IPS-NIHi7 (cell line): ENCODE measurements at regions not wholly inside any gene's neighbourhood (a gene's known extent, or its start where the extent isn't known, plus 50 kb on each side); places are given as distances from the start of the nearest gene placed in this dataset.
"Not testable (repeated sequence)": the region's sequence is repeated elsewhere in the genome, so short reads cannot be mapped to it uniquely, and the experiment has no call there.

Source experiments
- DNase-seq: peaks from one replicate; pipeline ENCODE4 v3.0.0; 2012; ENCODE audit warnings: mixed read lengths; ENCODE audit errors: extremely low spot score

GRCh38 chr3:124315215-124316033 lies 323.5 kb upstream of the ROPN1 start:
- no peak for DNase-seq

GRCh38 chr3:124316034-124316287 lies 324.0 kb upstream of the ROPN1 start:
- DNase-seq: no peak

GRCh38 chr3:124318014-124318413 lies 326.1 kb upstream of the ROPN1 start:
- DNase-seq: no peak

GRCh38 chr3:124318656-124319055 lies 326.7 kb upstream of the ROPN1 start:
- no peak for DNase-seq

GRCh38 chr3:124320976-124321375 lies 329.1 kb upstream of the ROPN1 start:
- DNase-seq: no peak

- no peak for DNase-seq
Measured at GRCh38 chr3:124322309-124322880, 330.5 kb upstream of the ROPN1 start.

GRCh38 chr3:124322966-124323365 lies 331.0 kb upstream of the ROPN1 start:
- DNase-seq: no peak

GRCh38 chr3:124325248-124325647 lies 333.3 kb upstream of the ROPN1 start:
- no peak for DNase-seq

GRCh38 chr3:124329723-124330122 lies 337.8 kb upstream of the ROPN1 start:
- DNase-seq: no peak

- DNase-seq: no peak
Measured at GRCh38 chr3:124333931-124334640, 342.2 kb upstream of the ROPN1 start.

GRCh38 chr3:124336067-124336656 lies 344.2 kb upstream of the ROPN1 start:
- no peak for DNase-seq

- no peak for DNase-seq
Measured at GRCh38 chr3:124345845-124346244, 353.9 kb upstream of the ROPN1 start.

GRCh38 chr3:124346487-124346886 lies 354.6 kb upstream of the ROPN1 start:
- no peak for DNase-seq

- no peak for DNase-seq
Measured at GRCh38 chr3:124347418-124347817, 355.5 kb upstream of the ROPN1 start.

GRCh38 chr3:124348555-124348954 lies 356.6 kb upstream of the ROPN1 start:
- not testable (repeated sequence) for DNase-seq

- peak; percentile 85 for DNase-seq
Measured at GRCh38 chr3:124351430-124352148, 359.7 kb upstream of the ROPN1 start.

- no peak for DNase-seq
Measured at GRCh38 chr3:124352149-124352539, 360.2 kb upstream of the ROPN1 start.

GRCh38 chr3:124353691-124354090 lies 361.8 kb upstream of the ROPN1 start:
- no peak for DNase-seq

- no peak for DNase-seq
Measured at GRCh38 chr3:124354150-124354549, 362.2 kb upstream of the ROPN1 start.

GRCh38 chr3:124358156-124358555 lies 366.2 kb upstream of the ROPN1 start:
- no peak for DNase-seq

GRCh38 chr3:124360155-124360554 lies 368.2 kb upstream of the ROPN1 start:
- DNase-seq: no peak

- peak; percentile 47 for DNase-seq
Measured at GRCh38 chr3:124360563-124360962, 368.6 kb upstream of the ROPN1 start.
